Activated CD4-positive, CD25-positive, alpha-beta regulatory T cell (primary cell): ENCODE measurements at regions not wholly inside any gene's neighbourhood (a gene's known extent, or its start where the extent isn't known, plus 50 kb on each side); places are given as distances from the start of the nearest gene placed in this dataset.

Experiments
- DNase-seq, 4 experiments: peaks; one replicate each; lab custom pipeline; 2025; lab: John Stamatoyannopoulos, UW

GRCh38 chr1:234718496-234719453, 108.8 kb upstream of the IRF2BP2 start:
- no peak for DNase-seq

GRCh38 chr1:234716908-234717375, 107.0 kb upstream of the IRF2BP2 start:
- DNase-seq = no peak

DNA sequence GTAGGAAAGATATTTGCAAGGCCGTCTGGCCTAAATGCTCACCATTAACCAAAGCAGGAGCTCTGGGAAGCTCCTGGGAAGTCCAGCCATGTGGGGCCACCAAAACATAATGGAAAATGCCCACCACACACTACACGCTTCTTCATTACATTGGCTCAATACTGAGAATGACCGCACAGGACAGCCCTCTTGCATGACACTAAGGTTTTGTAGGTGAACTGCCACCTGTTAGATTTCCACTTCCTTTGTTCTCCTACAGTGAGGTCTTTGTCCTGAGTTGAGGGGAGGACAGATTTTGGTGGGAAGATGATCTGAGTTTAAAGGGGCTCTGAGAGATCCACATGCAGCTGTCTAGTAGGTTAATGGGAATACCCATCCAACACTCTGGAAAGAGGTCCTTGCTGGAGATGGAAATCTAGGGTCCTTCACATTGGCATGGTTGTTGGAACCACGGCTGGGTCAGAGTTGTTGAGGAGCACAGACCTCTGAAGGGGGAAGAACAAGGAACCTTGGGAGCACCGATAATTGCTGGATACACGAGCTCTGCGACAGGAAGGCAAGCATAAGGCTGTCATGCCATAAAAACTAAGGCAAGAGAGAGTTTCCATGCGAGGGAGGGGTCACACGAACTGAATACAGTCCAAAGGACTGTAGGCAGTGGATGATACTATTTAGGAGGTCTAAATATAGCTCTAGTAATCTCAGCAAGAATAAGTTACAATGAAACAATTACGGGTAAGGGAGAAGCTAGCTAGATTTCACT, 105.5 kb upstream of the IRF2BP2 start:
- no peak for DNase-seq

DNA sequence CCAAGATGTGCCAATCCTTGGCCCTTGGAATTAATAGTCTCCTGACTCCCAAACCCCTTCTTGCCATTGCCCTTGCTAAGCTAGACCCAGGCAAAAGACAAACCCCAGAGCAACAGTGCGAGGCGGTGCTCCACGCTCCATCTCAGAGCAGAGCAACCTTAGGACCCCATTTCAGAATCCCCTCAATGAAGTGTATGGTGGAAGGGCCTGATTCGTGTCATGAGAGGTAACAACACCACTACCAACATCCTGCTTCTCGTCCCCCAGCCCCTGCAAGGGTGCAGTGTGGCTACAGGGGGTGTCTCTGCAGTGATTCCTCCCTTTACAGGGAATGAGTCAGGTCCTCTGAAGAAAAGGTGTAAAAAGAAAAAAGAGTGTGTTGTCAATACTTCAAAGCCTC, 103.9 kb upstream of the IRF2BP2 start:
- no peak for DNase-seq

DNA sequence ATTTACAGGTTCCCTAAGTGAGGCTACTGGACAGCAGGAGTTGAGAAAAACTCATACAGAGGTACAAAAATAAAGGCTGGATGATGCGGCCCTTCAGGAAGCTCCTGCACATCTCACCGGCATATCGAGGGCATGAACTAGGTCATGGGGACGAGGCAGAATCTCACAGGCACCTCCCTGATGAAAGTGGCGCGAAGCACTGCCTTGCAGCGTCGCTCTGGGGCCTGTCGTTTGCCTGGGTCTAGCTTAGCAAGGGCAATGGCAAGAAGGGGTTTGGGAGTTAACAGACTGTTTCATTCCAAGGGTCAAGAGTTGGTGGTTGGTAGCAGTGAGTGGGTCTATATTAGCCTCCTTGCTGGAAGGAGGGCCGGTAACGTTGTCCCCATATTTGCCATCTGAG, 103.5 kb upstream of the IRF2BP2 start:
- DNase-seq = no peak

DNA sequence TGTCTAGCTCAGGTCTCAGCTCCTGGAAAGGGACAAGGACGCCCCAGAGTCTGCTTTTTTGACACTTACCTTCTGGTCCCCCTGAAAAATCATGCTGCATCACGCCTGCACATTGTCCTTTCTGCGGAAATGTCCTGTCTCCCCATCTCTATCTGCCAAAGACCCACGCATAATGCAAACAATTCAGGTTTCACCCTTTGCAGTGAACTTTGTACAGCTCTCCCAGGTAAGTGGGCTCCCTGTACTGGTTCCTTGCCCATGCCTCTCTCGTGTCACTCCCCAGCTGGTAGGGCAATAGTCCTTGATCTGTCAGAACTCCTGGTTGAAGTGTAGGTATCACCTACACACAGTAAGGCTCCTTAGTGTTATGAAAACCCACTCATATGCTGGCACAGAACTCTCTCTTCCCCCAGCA, 102.9 kb upstream of the IRF2BP2 start:
- DNase-seq = no peak

GRCh38 chr1:234710936-234711724, 101.2 kb upstream of the IRF2BP2 start:
- no peak for DNase-seq

GRCh38 chr1:234710381-234710780, 100.4 kb upstream of the IRF2BP2 start:
- DNase-seq = no peak

- DNase-seq = no peak
Observed at GRCh38 chr1:234709473-234710228, 99.7 kb upstream of the IRF2BP2 start.

GRCh38 chr1:234708700-234709395, 98.9 kb upstream of the IRF2BP2 start:
- no peak for DNase-seq

DNA sequence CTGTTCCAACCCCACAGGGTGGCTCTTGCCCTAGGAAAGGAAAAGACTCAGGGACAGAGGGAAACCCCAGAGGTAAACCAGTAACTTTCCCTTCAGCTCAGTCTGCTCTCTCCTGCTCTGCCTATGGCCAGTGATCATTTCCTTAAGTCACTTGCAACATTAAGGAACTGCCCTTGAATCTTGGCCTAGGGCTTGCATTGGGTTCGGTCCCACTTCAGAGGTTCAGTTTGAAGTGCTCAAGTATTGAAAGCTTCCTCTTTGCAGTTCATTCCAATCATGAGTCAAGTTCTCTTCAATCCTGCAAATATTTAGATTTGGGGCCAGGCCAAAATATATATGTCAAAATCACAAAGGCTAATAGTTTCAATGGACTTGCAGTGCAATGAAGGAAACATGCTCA, 97.7 kb upstream of the IRF2BP2 start:
- DNase-seq = no peak

- no peak for DNase-seq
Observed at GRCh38 chr1:234706931-234707330, 97.0 kb upstream of the IRF2BP2 start.

DNA sequence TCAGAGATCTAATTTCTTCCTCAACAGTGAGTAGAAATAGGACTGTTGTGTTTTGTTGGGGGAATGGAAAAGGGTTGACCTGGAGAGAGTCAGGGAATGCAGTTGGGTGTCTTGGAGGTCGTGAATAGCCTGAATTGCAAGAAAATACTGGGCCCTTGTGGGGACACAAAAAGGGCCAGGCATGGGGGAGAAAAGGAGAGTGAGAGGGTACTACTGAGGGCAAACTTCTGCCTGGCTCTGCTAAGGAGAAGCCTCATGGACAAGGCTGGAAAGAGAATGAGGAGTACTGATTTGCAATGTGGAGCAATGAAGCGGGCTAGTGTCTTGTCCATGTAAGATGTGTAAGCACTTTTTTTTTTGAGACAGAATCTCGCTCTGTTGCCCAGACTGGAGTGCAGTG, 96.2 kb upstream of the IRF2BP2 start:
- no peak for DNase-seq

GRCh38 chr1:234705615-234706014, 95.6 kb upstream of the IRF2BP2 start:
- DNase-seq = no peak

DNA sequence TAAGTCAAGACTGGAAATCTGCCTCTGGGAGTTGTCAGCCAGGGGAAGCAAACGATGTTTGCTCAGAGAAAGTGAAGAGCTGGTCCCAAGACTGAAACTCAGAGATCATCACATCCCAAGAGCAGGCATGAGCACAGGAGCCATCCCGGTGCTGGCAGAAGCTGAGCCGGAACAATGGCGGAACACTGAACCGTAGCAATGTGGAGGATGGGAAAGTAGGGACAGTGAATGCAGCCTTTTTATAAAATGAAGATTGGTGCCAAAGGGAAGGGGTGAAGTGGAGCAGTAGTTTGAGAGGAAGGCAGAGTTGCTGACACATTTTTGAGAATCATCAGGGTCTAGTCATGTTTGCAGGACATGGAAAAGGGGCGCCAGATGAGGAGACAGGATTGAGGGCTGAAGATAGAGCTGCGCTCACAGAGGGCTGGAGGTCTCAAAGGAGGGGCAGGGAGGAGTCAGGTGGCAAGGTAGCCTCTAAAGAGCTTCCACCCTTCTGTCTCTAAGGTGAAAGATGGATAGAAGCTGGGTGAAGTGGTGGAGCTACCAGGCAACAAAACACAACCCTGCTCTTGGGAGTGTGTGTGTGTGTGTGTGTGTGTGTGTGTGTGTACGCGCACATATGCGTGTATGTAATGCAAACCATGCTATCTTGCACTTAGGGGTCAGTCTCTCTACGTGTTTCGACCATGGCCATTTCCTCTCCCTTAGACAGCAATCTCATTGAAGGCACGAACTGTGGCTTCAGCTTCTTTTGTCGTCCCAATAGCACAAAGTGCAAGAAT, 94.3 kb upstream of the IRF2BP2 start:
- DNase-seq = no peak

- DNase-seq = no peak
Observed at GRCh38 chr1:234702342-234703000, 92.5 kb upstream of the IRF2BP2 start.

DNA sequence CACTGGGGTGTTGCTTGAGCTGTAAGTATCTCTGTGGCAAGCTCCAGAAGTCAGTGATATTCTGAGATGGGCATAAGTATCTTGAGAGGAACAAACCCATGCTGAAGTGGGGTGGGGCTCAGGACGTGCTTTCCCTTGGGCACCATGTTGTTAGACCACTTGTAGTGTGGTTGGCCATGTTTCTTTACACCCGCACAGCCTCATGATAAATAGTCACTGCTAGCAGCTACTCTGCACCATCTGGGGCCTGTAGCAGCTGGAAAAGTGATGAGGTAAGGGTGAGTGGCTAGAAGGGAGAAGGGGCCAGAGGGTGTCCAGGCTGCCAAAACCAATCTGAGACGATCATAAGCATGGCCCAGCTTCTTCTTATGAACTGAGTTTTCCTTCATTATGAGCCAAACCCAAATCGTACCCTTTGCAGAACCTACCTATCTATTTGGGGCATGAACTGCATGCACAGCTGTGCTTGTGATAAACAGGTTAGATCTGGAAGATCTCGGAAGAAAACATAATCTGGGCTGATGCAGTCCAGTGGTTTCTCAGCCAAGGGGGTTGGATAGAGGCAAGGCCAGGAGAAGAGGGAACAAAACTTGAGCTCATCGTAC, 91.9 kb upstream of the IRF2BP2 start:
- no peak for DNase-seq

DNA sequence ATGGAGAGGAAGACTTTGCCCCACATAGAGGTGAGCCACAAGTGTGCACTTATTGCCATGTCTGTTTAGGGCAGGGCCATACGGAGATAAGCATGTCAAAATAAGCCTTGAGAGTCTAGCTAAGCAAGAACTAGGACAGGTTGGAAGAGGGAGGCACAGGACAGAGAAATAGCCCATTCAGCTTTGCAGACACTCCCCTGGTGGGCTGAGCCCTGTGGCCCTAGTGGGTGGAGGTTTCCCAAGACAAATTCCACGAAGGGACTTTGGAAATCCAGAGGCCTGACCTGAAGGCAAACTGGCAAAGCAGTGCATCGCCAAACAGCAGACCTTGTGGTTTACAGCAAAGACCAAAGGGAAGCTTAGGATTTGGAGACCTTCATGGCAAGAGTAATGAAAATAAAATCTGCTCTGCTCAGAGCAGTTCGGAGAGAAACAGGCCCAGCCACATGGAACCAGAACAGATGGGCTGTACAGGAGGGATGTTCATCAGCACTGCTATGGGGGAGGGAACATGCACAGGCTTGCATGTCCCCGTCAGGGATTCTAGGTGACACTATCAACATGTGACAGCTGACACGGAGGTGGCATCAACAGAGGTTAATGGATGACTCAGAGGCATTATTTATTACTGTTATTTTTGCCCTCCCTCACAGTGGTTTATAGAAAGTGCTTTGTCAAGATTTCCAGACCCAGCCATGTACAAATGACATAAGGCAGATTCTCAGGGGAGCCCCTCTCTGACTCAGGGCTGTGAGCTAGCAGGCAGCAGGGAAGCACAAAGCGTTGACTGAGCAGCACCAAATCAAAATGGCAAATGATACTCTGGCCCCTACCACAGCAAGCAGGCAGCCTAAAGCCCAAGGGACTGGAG, 90.1 kb upstream of the IRF2BP2 start:
- DNase-seq = peak in 1 of 4 experiments; percentile 16
